NCI-H2081 (cell line): ENCODE measurements at regions not wholly inside any gene's neighbourhood (a gene's known extent, or its start where the extent isn't known, plus 50 kb on each side); places are given as distances from the start of the nearest gene placed in this dataset.
"Not testable (repeated sequence)": the region's sequence is repeated elsewhere in the genome, so short reads cannot be mapped to it uniquely, and the experiment has no call there.

Experiments
- DNase-seq, 2 experiments: peaks; one replicate each; lab custom pipeline; 2025; lab: John Stamatoyannopoulos, UW

GRCh38 chr17:45646288-45646988, 137.7 kb upstream of the CRHR1 start:
- no peak for DNase-seq

GRCh38 chr17:45648642-45649041, 135.5 kb upstream of the CRHR1 start:
- no peak for DNase-seq

GRCh38 chr17:45649796-45650195, 134.3 kb upstream of the CRHR1 start:
- no peak for DNase-seq

GRCh38 chr17:45650561-45650960, 133.6 kb upstream of the CRHR1 start:
- DNase-seq, result no peak

GRCh38 chr17:45651145-45651709, 132.9 kb upstream of the CRHR1 start:
- no peak for DNase-seq

- DNase-seq, result no peak
Observed at GRCh38 chr17:45653616-45654015, 130.5 kb upstream of the CRHR1 start.

GRCh38 chr17:45656527-45657181, 127.5 kb upstream of the CRHR1 start:
- no peak for DNase-seq

GRCh38 chr17:45660474-45660873, 123.6 kb upstream of the CRHR1 start:
- no peak for DNase-seq

- no peak for DNase-seq
Observed at GRCh38 chr17:45662432-45662831, 121.7 kb upstream of the CRHR1 start.

- DNase-seq, result no peak
Observed at GRCh38 chr17:45663772-45664171, 120.3 kb upstream of the CRHR1 start.

- DNase-seq, result no peak
Observed at GRCh38 chr17:45664921-45665320, 119.2 kb upstream of the CRHR1 start.

GRCh38 chr17:45666046-45666600, 118.0 kb upstream of the CRHR1 start:
- no peak for DNase-seq

GRCh38 chr17:45666641-45667040, 117.5 kb upstream of the CRHR1 start:
- DNase-seq, result no peak

- DNase-seq, result no peak
Observed at GRCh38 chr17:45667591-45668171, 116.4 kb upstream of the CRHR1 start.

GRCh38 chr17:45668316-45668715, 115.8 kb upstream of the CRHR1 start:
- no peak for DNase-seq

- DNase-seq, result no peak
Observed at GRCh38 chr17:45672301-45672700, 111.8 kb upstream of the CRHR1 start.

GRCh38 chr17:45672792-45673191, 111.3 kb upstream of the CRHR1 start:
- DNase-seq, result no peak

- DNase-seq, result not testable (repeated sequence)
Observed at GRCh38 chr17:45673759-45674158, 110.4 kb upstream of the CRHR1 start.

GRCh38 chr17:45675012-45675411, 109.1 kb upstream of the CRHR1 start:
- no peak for DNase-seq

- no peak for DNase-seq
Observed at GRCh38 chr17:45675892-45676291, 108.2 kb upstream of the CRHR1 start.

GRCh38 chr17:45676695-45677094, 107.4 kb upstream of the CRHR1 start:
- DNase-seq, result no peak

- no peak for DNase-seq
Observed at GRCh38 chr17:45677770-45678169, 106.3 kb upstream of the CRHR1 start.

GRCh38 chr17:45679426-45679825, 104.7 kb upstream of the CRHR1 start:
- no peak for DNase-seq
